ENCODE measurements at regions not wholly inside any gene's neighbourhood (a gene's known extent, or its start where the extent isn't known, plus 50 kb on each side); places are given as distances from the start of the nearest gene placed in this dataset.

- TF ChIP-seq EZH2phosphoT487 (IDR thresholded peaks at IDR 0.05; ENCODE audit: insufficient read depth, low read depth) (no peak), EZH2 (IDR thresholded peaks at IDR 0.05; ENCODE audit: insufficient read depth, poor library complexity, severe bottlenecking) (no peak)
- H3F3A ChIP-seq (ENCODE audit: insufficient read depth) = peaks cover 26% of the 10 kb centered on the region
Measured at GRCh38 chr9:87294126-87294525, 203.5 kb upstream of the DAPK1 start.

GRCh38 chr9:87300915-87301314 is 196.8 kb upstream of the DAPK1 start:
- WGBS, 2 experiments (ENCODE audit: low coverage in 1 of 2, low lambda C conversion rate in 2 of 2, missing lambda C conversion rate in 2 of 2) = 41 to 50% methylated on average over 2 of the region's 2 CpGs
- Histone ChIP-seq H3K27ac (no peak overlapping the region), H3K4me2 (ENCODE audit: unreplicated experiment) (no peak overlapping the region), H3F3A (ENCODE audit: insufficient read depth) (no peaks in the 10 kb centered on the region), H3K79me2 (ENCODE audit: insufficient read depth) (no peaks in the 10 kb centered on the region), H3K9me2 (ENCODE audit: insufficient read depth) (no peaks in the 10 kb centered on the region), H4K20me1 (ENCODE audit: insufficient read depth) (no peaks in the 10 kb centered on the region), H3K9ac (no peak overlapping the region), H3K4me1 (ENCODE audit: insufficient read depth) (no peaks in the 10 kb centered on the region), H3K4me3 (no peak overlapping the region), H3K9me3 (ENCODE audit: low read depth) (no peaks in the 10 kb centered on the region), H2AFZ (no peak overlapping the region), H3K27me3 (replicated peaks; ENCODE audit: insufficient read depth) (no peaks in the 10 kb centered on the region), H3K36me3 (ENCODE audit: low read depth) (no peaks in the 10 kb centered on the region)
- DNase-seq = no peak
- in situ Hi-C loops (cut with MboI) = no loop called here
- TF ChIP-seq EZH2 (IDR thresholded peaks at IDR 0.05; ENCODE audit: insufficient read depth, poor library complexity, severe bottlenecking) (no peak), EZH2phosphoT487 (IDR thresholded peaks at IDR 0.05; ENCODE audit: insufficient read depth, low read depth) (no peak)

More at GRCh38 chr9:87294126-87294525, 203.5 kb upstream of the DAPK1 start:
- Histone ChIP-seq H3K36me3 (ENCODE audit: low read depth) (no peaks in the 10 kb centered on the region), H3K9me2 (ENCODE audit: insufficient read depth) (no peaks in the 10 kb centered on the region), H3K4me1 (ENCODE audit: insufficient read depth) (peaks cover 24% of the 10 kb centered on the region), H3K4me3 (no peak overlapping the region), H3K4me2 (ENCODE audit: unreplicated experiment) (no peak overlapping the region), H3K27me3 (replicated peaks; ENCODE audit: insufficient read depth) (no peaks in the 10 kb centered on the region), H4K20me1 (ENCODE audit: insufficient read depth) (no peaks in the 10 kb centered on the region), H3K9ac (no peak overlapping the region), H2AFZ (no peak overlapping the region), H3K79me2 (ENCODE audit: insufficient read depth) (no peaks in the 10 kb centered on the region), H3K9me3 (ENCODE audit: low read depth) (no peaks in the 10 kb centered on the region), H3K27ac (no peak overlapping the region)
- WGBS, 2 experiments (ENCODE audit: low coverage in 1 of 2, low lambda C conversion rate in 2 of 2, missing lambda C conversion rate in 2 of 2) = 98% methylated on average over 2 of the region's 2 CpGs
- in situ Hi-C loops (cut with MboI) = no loop called here
- DNase-seq = no peak

DNA sequence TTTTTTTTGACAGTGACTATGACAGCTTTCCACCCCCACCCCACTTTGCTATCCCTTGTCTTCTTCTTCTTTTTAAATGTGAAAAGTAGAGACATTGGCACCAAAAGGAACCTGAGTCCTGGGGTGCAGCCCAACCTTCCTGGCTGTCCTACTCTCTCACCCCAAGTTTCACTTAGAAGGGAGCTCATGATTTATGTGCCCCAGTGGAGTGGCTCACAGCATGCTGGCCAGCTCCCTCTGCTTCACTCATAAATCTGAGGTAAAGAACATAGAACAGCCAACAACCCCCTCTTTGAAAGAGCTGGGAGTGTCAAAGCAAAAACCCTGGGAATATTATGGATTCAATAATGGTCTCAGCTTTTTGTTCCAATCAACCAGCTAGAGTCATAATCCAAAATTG is 196.3 kb upstream of the DAPK1 start:
- TF ChIP-seq EZH2phosphoT487 (IDR thresholded peaks at IDR 0.05; ENCODE audit: insufficient read depth, low read depth) = no peak
- TF ChIP-seq EZH2 (IDR thresholded peaks at IDR 0.05; ENCODE audit: insufficient read depth, poor library complexity, severe bottlenecking) = no peak
- DNase-seq = no peak
- in situ Hi-C loops (cut with MboI) = no loop called here
- no peak overlapping the region for H3K4me2 ChIP-seq (ENCODE audit: unreplicated experiment)
- H3K27me3 ChIP-seq (replicated peaks; ENCODE audit: insufficient read depth) = no peaks in the 10 kb centered on the region
- H3K36me3 ChIP-seq (ENCODE audit: low read depth) = no peaks in the 10 kb centered on the region
- no peak overlapping the region for H3K4me3 ChIP-seq
- H3K27ac ChIP-seq = no peak overlapping the region
- H4K20me1 ChIP-seq (ENCODE audit: insufficient read depth) = no peaks in the 10 kb centered on the region
- H3F3A ChIP-seq (ENCODE audit: insufficient read depth) = no peaks in the 10 kb centered on the region
- no peak overlapping the region for H2AFZ ChIP-seq
- no peak overlapping the region for H3K9ac ChIP-seq
- H3K79me2 ChIP-seq (ENCODE audit: insufficient read depth) = no peaks in the 10 kb centered on the region
- H3K9me2 ChIP-seq (ENCODE audit: insufficient read depth) = no peaks in the 10 kb centered on the region
- H3K4me1 ChIP-seq (ENCODE audit: insufficient read depth) = no peaks in the 10 kb centered on the region
- H3K9me3 ChIP-seq (ENCODE audit: low read depth) = no peaks in the 10 kb centered on the region

GRCh38 chr9:87305151-87305550 is 192.5 kb upstream of the DAPK1 start:
- TF ChIP-seq EZH2phosphoT487 (IDR thresholded peaks at IDR 0.05; ENCODE audit: insufficient read depth, low read depth) = no peak
- no peak for TF ChIP-seq EZH2 (IDR thresholded peaks at IDR 0.05; ENCODE audit: insufficient read depth, poor library complexity, severe bottlenecking)
- no peaks in the 10 kb centered on the region for H3K9me2 ChIP-seq (ENCODE audit: insufficient read depth)
- WGBS, 2 experiments (ENCODE audit: low coverage in 1 of 2, low lambda C conversion rate in 2 of 2, missing lambda C conversion rate in 2 of 2) = 39 to 46% methylated on average over 7 of the region's 7 CpGs
- H3K9ac ChIP-seq = no peak overlapping the region
- no peaks in the 10 kb centered on the region for H4K20me1 ChIP-seq (ENCODE audit: insufficient read depth)
- no peaks in the 10 kb centered on the region for H3K9me3 ChIP-seq (ENCODE audit: low read depth)
- no peaks in the 10 kb centered on the region for H3K36me3 ChIP-seq (ENCODE audit: low read depth)
- H3K79me2 ChIP-seq (ENCODE audit: insufficient read depth) = no peaks in the 10 kb centered on the region
- H3F3A ChIP-seq (ENCODE audit: insufficient read depth) = no peaks in the 10 kb centered on the region
- no peaks in the 10 kb centered on the region for H3K4me1 ChIP-seq (ENCODE audit: insufficient read depth)
- H2AFZ ChIP-seq = no peak overlapping the region
- no peak for DNase-seq
- H3K4me2 ChIP-seq (ENCODE audit: unreplicated experiment) = no peak overlapping the region
- in situ Hi-C loops (cut with MboI) = no loop called here
- no peaks in the 10 kb centered on the region for H3K27me3 ChIP-seq (replicated peaks; ENCODE audit: insufficient read depth)
- no peak overlapping the region for H3K27ac ChIP-seq
- H3K4me3 ChIP-seq = no peak overlapping the region

- in situ Hi-C loops (cut with MboI) = no loop called here
- TF ChIP-seq EZH2 (IDR thresholded peaks at IDR 0.05; ENCODE audit: insufficient read depth, poor library complexity, severe bottlenecking) (no peak), EZH2phosphoT487 (IDR thresholded peaks at IDR 0.05; ENCODE audit: insufficient read depth, low read depth) (no peak)
Measured at GRCh38 chr9:87306006-87306405, 191.7 kb upstream of the DAPK1 start.

More at GRCh38 chr9:87306006-87306405, 191.7 kb upstream of the DAPK1 start:
- no peak overlapping the region for H2AFZ ChIP-seq
- H3F3A ChIP-seq (ENCODE audit: insufficient read depth) = no peaks in the 10 kb centered on the region
- H3K36me3 ChIP-seq (ENCODE audit: low read depth) = no peaks in the 10 kb centered on the region
- H3K9me2 ChIP-seq (ENCODE audit: insufficient read depth) = no peaks in the 10 kb centered on the region
- 76 to 80% methylated on average over 3 of the region's 3 CpGs for WGBS, 2 experiments (ENCODE audit: low coverage in 1 of 2, low lambda C conversion rate in 2 of 2, missing lambda C conversion rate in 2 of 2)
- H3K4me2 ChIP-seq (ENCODE audit: unreplicated experiment) = no peak overlapping the region
- H3K4me1 ChIP-seq (ENCODE audit: insufficient read depth) = no peaks in the 10 kb centered on the region
- DNase-seq = no peak
- no peaks in the 10 kb centered on the region for H3K79me2 ChIP-seq (ENCODE audit: insufficient read depth)
- no peak overlapping the region for H3K4me3 ChIP-seq
- H3K27me3 ChIP-seq (replicated peaks; ENCODE audit: insufficient read depth) = no peaks in the 10 kb centered on the region
- H3K9ac ChIP-seq = no peak overlapping the region
- H3K27ac ChIP-seq = no peak overlapping the region
- no peaks in the 10 kb centered on the region for H3K9me3 ChIP-seq (ENCODE audit: low read depth)
- no peaks in the 10 kb centered on the region for H4K20me1 ChIP-seq (ENCODE audit: insufficient read depth)
